Keratinocyte (primary cell): ENCODE measurements at regions not wholly inside any gene's neighbourhood (a gene's known extent, or its start where the extent isn't known, plus 50 kb on each side); places are given as distances from the start of the nearest gene placed in this dataset.

Experiments
- EZH2 ChIP-seq: IDR thresholded peaks from one replicate; pipeline ENCODE4 v1.6.1; 2012; ENCODE audit warnings: inconsistent platforms, mild to moderate bottlenecking, low read length, moderate library complexity
- TF ChIP-seq, protein P1 (sequence below), 3 experiments: IDR thresholded peaks in 1 of 3; conservative IDR thresholded peaks in 1 of 3; optimal IDR thresholded peaks in 1 of 3; 2 replicates in 2 of 3; 3 replicates in 1 of 3; pipeline versions ENCODE3 to v1.5.1; 2011; ENCODE audit warnings: low read length in 3 of 3, mild to moderate bottlenecking in 3 of 3, moderate library complexity in 2 of 3, control low read depth in 1 of 3, inconsistent platforms in 1 of 3; ENCODE audit not compliant: insufficient read depth in 2 of 3; ENCODE audit errors: extremely low read depth in 1 of 3

DNA sequence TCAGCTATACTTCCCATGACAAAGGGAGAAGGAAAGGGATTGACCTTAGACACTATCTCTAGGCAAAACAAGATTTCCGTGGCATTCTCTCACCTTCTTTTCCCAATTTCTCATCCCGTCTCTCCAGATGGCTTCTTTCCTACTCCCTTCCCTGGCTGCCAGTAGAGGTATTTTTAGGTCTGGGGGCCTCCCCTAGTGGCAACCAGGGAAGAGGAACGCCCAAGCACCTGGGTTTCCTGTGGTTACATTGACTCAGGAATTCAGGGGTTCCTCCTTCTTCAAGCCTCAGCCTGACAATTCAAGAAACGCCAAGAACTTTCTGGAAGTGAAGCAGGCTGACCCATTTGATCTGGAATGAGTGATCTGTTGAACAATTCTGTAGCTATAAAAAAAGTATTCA is 111.5 kb upstream of the OSMR start:
- TF ChIP-seq, protein P1, sequence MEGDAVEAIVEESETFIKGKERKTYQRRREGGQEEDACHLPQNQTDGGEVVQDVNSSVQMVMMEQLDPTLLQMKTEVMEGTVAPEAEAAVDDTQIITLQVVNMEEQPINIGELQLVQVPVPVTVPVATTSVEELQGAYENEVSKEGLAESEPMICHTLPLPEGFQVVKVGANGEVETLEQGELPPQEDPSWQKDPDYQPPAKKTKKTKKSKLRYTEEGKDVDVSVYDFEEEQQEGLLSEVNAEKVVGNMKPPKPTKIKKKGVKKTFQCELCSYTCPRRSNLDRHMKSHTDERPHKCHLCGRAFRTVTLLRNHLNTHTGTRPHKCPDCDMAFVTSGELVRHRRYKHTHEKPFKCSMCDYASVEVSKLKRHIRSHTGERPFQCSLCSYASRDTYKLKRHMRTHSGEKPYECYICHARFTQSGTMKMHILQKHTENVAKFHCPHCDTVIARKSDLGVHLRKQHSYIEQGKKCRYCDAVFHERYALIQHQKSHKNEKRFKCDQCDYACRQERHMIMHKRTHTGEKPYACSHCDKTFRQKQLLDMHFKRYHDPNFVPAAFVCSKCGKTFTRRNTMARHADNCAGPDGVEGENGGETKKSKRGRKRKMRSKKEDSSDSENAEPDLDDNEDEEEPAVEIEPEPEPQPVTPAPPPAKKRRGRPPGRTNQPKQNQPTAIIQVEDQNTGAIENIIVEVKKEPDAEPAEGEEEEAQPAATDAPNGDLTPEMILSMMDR (optimal IDR thresholded peaks at IDR 0.05 in 1 of 3, IDR thresholded peaks at IDR 0.05 in 1 of 3, conservative IDR thresholded peaks at IDR 0.05 in 1 of 3; ENCODE audit: extremely low read depth in 1 of 3, insufficient read depth in 2 of 3, low read length in 3 of 3) = peak in 2 of 3 experiments; percentile 30 to 31
- no peak for TF ChIP-seq EZH2
